Adrenal gland (tissue), 9 donors: ENCODE measurements at regions not wholly inside any gene's neighbourhood (a gene's known extent, or its start where the extent isn't known, plus 50 kb on each side); places are given as distances from the start of the nearest gene placed in this dataset.

Experiments
- DNase-seq, 7 donors: peaks; one replicate each; pipeline ENCODE4 v3.0.0-alpha.2; 2019 to 2020
- H3K27ac ChIP-seq, 5 donors: fragments of 200-600 bp; sonication (generic) in 4 of 5; 1 replicate in 3 of 5; 2 replicates in 2 of 5; pipeline versions ENCODE4 v1.5.1 to v1.8.0; 2016 to 2020; ENCODE audit warnings: mild to moderate bottlenecking in 1 of 5
- H3K27me3 ChIP-seq: fragments of 200-600 bp; 2 replicates; pipeline ENCODE4 v1.8.0; 2021
- H3K36me3 ChIP-seq, 2 donors: fragments of 200-600 bp; replicated peaks in 1 of 2; 1 replicate in 1 of 2; 2 replicates in 1 of 2; pipeline versions ENCODE4 v1.5.1 to v1.8.0; 2018 to 2022
- H3K4me1 ChIP-seq, 2 donors: fragments of 200-600 bp; replicated peaks in 1 of 2; 1 replicate in 1 of 2; 2 replicates in 1 of 2; pipeline versions ENCODE4 v1.5.1 to v1.8.0; 2018 to 2021
- H3K4me3 ChIP-seq, 4 donors: fragments of 200-600 bp; sonication (generic) in 3 of 4; one replicate each; pipeline ENCODE4 v1.5.1; 2016 to 2018
- H3K9me3 ChIP-seq, 3 donors: fragments of 200-600 bp; sonication (generic) in 1 of 3; replicated peaks in 1 of 3; 1 replicate in 2 of 3; 2 replicates in 1 of 3; pipeline versions ENCODE4 v1.5.1 to v1.8.0; 2016 to 2021
- POLR2A ChIP-seq, 2 donors: fragments of 450-650 bp; IDR thresholded peaks; one replicate each; pipeline ENCODE4 v1.6.1; 2017; ENCODE audit warnings: antibody characterized with exemption in 2 of 2, mild to moderate bottlenecking in 2 of 2, moderate library complexity in 1 of 2
- WGBS, 4 donors: extraction: QIAGEN DNeasy Blood & Tissue Kit in 2 of 4; methylation state at CpG; one replicate each; pipeline versions ENCODE4 v1.1.5 to v1.1.7; 2013 to 2017; 5-methylcytosine and 5-hydroxymethylcytosine counted together
- intact Hi-C, 2 donors: fragments of 100-400 bp; cut with DNase I; formaldehyde crosslinking; loops; one replicate each; pipeline versions ENCODE4 v1.14.1 to v1.15.0; 2022 to 2023
- TF ChIP-seq, protein P1 (sequence below), 6 experiments: fragments of 450-650 bp in 4 of 6; fragments of 200-600 bp in 2 of 6; sonication (generic) in 1 of 6; IDR thresholded peaks; 1 replicate in 5 of 6; 2 replicates in 1 of 6; pipeline versions ENCODE4 v1.5.1 to v1.8.0; 2016 to 2021; ENCODE audit warnings: antibody characterized with exemption in 6 of 6, mild to moderate bottlenecking in 2 of 6, moderate library complexity in 1 of 6
- donor health status: healthy with polysubstance abuse.
- donor health status: Bipolar disorder and iron deficiency.
- donor health status: DM: yes; HTN: yes; CAD: no.
- donor health status: DM: no; HTN: no; CAD: no.
- donor health status: DM: no; HTN: no; CAD: no.

DNA sequence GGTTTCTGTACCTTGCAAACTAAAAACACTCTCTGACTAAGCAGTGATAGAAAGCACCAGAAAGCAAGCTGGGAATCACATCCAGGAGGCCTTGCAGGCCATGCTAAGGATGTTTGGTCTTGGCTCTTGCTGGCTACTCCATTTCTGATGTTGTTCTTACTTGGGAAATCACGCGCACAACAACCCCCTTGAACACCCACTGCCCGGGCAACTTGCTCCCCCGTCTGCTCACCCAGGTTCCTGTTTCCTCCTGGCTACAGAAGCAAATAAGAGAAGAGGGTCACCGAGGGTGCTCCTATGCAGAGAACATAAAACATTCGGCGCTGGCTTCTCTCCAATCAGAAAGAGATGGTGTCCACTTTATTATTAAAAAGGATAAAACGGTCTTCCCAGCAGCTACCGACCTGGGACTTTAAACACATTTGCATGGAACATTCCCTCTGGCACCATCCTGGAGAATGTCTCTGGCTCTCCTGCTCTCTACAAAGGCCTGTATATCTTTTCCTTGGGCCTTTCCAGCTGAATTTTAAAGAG is 271.2 kb upstream of the RPL38 start:
- TF ChIP-seq, protein P1, sequence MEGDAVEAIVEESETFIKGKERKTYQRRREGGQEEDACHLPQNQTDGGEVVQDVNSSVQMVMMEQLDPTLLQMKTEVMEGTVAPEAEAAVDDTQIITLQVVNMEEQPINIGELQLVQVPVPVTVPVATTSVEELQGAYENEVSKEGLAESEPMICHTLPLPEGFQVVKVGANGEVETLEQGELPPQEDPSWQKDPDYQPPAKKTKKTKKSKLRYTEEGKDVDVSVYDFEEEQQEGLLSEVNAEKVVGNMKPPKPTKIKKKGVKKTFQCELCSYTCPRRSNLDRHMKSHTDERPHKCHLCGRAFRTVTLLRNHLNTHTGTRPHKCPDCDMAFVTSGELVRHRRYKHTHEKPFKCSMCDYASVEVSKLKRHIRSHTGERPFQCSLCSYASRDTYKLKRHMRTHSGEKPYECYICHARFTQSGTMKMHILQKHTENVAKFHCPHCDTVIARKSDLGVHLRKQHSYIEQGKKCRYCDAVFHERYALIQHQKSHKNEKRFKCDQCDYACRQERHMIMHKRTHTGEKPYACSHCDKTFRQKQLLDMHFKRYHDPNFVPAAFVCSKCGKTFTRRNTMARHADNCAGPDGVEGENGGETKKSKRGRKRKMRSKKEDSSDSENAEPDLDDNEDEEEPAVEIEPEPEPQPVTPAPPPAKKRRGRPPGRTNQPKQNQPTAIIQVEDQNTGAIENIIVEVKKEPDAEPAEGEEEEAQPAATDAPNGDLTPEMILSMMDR (IDR thresholded peaks at IDR 0.05) = no peak
- no peak for TF ChIP-seq POLR2A (IDR thresholded peaks at IDR 0.05)
- 75 to 89% (median 81%) methylated on average over 9 of the region's 9 CpGs for WGBS, 4 donors
- Histone ChIP-seq H3K4me3 (no peak overlapping the region), H3K4me1 (no peaks in the 10 kb centered on the region), H3K27me3 (no peaks in the 10 kb centered on the region), H3K9me3 (no peaks in the 10 kb centered on the region), H3K27ac (no peak overlapping the region), H3K36me3 (no peaks in the 10 kb centered on the region)
- no peak for DNase-seq
- intact Hi-C loops = no loop called here

DNA sequence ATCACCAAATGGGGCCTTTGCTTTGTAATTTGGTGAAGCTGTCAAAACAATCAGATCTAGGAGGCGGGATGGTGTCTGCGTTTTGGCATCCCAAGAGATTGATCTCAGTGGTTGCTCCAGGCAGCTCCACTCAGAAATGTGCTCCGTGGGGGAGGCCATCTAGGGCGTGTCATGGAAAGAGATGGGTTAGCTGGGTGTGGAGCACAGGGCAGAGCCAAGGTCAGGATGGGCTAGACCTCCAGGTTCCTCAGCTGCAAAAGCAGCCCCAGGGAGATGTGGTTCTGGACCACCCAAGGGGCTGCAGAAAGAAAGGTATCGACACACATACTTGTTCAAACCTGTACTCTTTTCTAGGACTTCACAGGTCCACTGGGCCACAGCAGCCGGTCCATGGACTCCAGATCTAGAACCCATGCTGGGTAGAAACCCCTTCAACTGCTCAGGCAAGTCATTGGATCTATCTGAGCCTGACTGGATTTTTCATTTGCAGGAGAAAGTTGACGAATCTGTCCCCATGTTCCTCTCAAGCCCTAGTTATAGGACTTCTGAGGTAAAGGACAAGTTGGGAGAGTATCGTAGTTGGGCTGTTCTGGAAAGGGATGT is 270.2 kb upstream of the RPL38 start:
- Histone ChIP-seq H3K27ac (no peak overlapping the region), H3K27me3 (no peaks in the 10 kb centered on the region), H3K36me3 (no peaks in the 10 kb centered on the region), H3K9me3 (no peaks in the 10 kb centered on the region), H3K4me3 (no peak overlapping the region), H3K4me1 (no peaks in the 10 kb centered on the region)
- no peak for TF ChIP-seq POLR2A (IDR thresholded peaks at IDR 0.05)
- TF ChIP-seq, protein P1 (IDR thresholded peaks at IDR 0.05) = no peak
- whole genome bisulfite sequencing, 4 donors = 87 to 93% (median 91%) methylated on average over 8 of the region's 8 CpGs
- DNase-seq = no peak
- intact Hi-C loops = no loop called here

DNA sequence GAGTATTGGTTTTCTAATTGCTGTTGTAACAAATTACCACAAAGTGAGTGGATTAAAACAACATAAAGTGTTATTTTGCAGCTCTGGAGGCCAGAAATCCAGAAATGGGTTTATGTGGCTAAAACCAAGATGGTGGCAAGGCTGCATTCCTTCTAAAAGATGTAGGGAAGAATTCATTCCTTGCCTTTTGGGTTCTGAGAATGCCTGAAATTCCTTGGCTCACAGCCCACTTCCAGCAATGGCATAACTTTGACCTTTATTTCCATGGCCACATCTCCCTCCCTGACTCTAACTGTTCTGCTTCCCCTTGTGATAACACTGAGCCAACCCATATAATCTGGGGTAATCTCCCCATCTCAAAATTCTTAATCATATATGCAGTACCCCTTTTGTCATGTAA is 269.6 kb upstream of the RPL38 start:
- TF ChIP-seq, protein P1 (IDR thresholded peaks at IDR 0.05) = no peak
- TF ChIP-seq POLR2A (IDR thresholded peaks at IDR 0.05) = no peak
- Histone ChIP-seq H3K27ac (no peak overlapping the region), H3K27me3 (no peaks in the 10 kb centered on the region), H3K36me3 (no peaks in the 10 kb centered on the region), H3K4me3 (no peak overlapping the region), H3K9me3 (no peaks in the 10 kb centered on the region), H3K4me1 (no peaks in the 10 kb centered on the region)
- DNase-seq = peak in 2 of 7 donors; percentile 12 to 50
- intact Hi-C loops = no loop called here

DNA sequence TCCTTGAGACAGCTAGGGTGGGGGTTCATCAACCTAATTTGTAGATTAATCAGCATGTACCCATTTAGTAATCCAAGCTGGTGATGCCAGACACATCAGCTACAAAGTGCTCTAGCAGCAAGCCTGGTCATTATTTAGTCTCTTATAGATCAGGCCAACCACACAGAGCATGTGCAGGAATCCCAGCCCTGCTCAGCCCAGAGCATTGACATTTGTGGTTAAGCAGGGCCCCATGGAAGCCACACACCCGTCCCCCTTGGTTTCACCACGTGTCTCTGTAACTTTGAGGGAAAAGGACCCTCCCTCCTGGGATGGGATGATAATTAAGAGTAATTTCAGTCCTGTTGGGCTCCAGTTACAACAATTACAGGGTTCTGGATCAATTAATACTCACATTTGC is 268.8 kb upstream of the RPL38 start:
- H3K4me3 ChIP-seq = no peak overlapping the region
- no peak overlapping the region for H3K27ac ChIP-seq
- TF ChIP-seq POLR2A (IDR thresholded peaks at IDR 0.05) = no peak
- TF ChIP-seq, protein P1 (IDR thresholded peaks at IDR 0.05) = no peak
- intact Hi-C loops = no loop called here
- no peaks in the 10 kb centered on the region for H3K36me3 ChIP-seq
- 37 to 65% (median 57%) methylated on average over 1 to 2 of the region's 2 CpGs for WGBS, 4 donors
- H3K4me1 ChIP-seq = no peaks in the 10 kb centered on the region
- H3K27me3 ChIP-seq = no peaks in the 10 kb centered on the region
- no peak for DNase-seq
- no peaks in the 10 kb centered on the region for H3K9me3 ChIP-seq
